GM12892 (cell line): ENCODE measurements at regions not wholly inside any gene's neighbourhood (a gene's known extent, or its start where the extent isn't known, plus 50 kb on each side); places are given as distances from the start of the nearest gene placed in this dataset.

Experiments
- POLR2A ChIP-seq: IDR thresholded peaks from 2 replicates; pipeline ENCODE4 v1.6.1; 2011; ENCODE audit warnings: low read depth, low read length, control low read depth
- POLR2AphosphoS5 ChIP-seq: IDR thresholded peaks from 2 replicates; pipeline ENCODE4 v1.6.1; 2011; ENCODE audit warnings: low read depth, low read length, control low read depth
- TAF1 ChIP-seq: IDR thresholded peaks from 2 replicates; pipeline ENCODE4 v1.6.1; 2011; ENCODE audit warnings: low read depth, mild to moderate bottlenecking, control low read depth, low read length, borderline replicate concordance

- TF ChIP-seq POLR2A (no peak), TAF1 (no peak), POLR2AphosphoS5 (no peak)
These were observed 311.5 kb upstream of the THBS1 start for GRCh38 chr15:39269352-39269751.
